B cell (primary cell): ENCODE measurements at regions not wholly inside any gene's neighbourhood (a gene's known extent, or its start where the extent isn't known, plus 50 kb on each side); places are given as distances from the start of the nearest gene placed in this dataset.

Experiments used
- ATAC-seq: fragments of 200-7000 bp; cut with Tn5 transposase; one replicate; pipeline ENCODE4 v1.10.0; 2021; ENCODE audit warnings: low read depth, mild to moderate bottlenecking, moderate number of reproducible peaks, moderate library complexity
- CTCF ChIA-PET: fragments of 350-600 bp; sonication (Branson Sonifier 250); formaldehyde crosslinking; loops from one replicate; lab custom pipeline; 2021; ENCODE audit warnings: antibody characterized with exemption, inconsistent platforms; lab: Charles Lee
- POLR2A ChIA-PET: fragments of 350-600 bp; sonication (Branson Sonifier 250); formaldehyde crosslinking; loops from one replicate; lab custom pipeline; 2021; ENCODE audit warnings: antibody characterized with exemption; lab: Charles Lee
- DNase-seq: peaks from one replicate; pipeline ENCODE4 v3.0.0; 2013
- H2AFZ ChIP-seq: 2 replicates; pipeline ENCODE4 v1.6.1; 2012; ENCODE audit warnings: mild to moderate bottlenecking, low read depth, low read length; ENCODE audit not compliant: insufficient read depth, poor library complexity, severe bottlenecking
- H3K27ac ChIP-seq, 2 donors: 1 replicate in 1 of 2; 2 replicates in 1 of 2; pipeline ENCODE4 v1.5.1; 2012 to 2013; ENCODE audit warnings: low read length in 2 of 2, mild to moderate bottlenecking in 2 of 2, moderate library complexity in 1 of 2
- H3K27me3 ChIP-seq, 4 experiments: fragments of 200-600 bp in 1 of 4; sonication (generic) in 1 of 4; replicated peaks in 1 of 4; 1 replicate in 2 of 4; 2 replicates in 2 of 4; pipeline versions ENCODE4 v1.6.1 to v1.7.0; 2013 to 2016; ENCODE audit warnings: low read length in 3 of 4, mild to moderate bottlenecking in 2 of 4, mixed read lengths in 1 of 4, moderate library complexity in 1 of 4; ENCODE audit not compliant: insufficient read depth in 4 of 4, control insufficient read depth in 3 of 4; ENCODE audit errors: control extremely low read depth in 1 of 4
- H3K36me3 ChIP-seq, 2 experiments: replicated peaks in 1 of 2; 1 replicate in 1 of 2; 2 replicates in 1 of 2; pipeline versions ENCODE4 v1.6.1 to v1.7.1; 2013; ENCODE audit warnings: low read length in 1 of 2; ENCODE audit not compliant: insufficient read depth in 2 of 2, control insufficient read depth in 1 of 2; ENCODE audit errors: control extremely low read depth in 1 of 2, extremely low read depth in 1 of 2
- H3K4me1 ChIP-seq, 2 donors: fragments of 200-600 bp in 1 of 2; sonication (generic) in 1 of 2; 1 replicate in 1 of 2; 2 replicates in 1 of 2; pipeline versions ENCODE4 v1.5.1 to v1.6.1; 2013 to 2017; ENCODE audit warnings: low read length in 2 of 2; ENCODE audit not compliant: control insufficient read depth in 2 of 2, insufficient read depth in 2 of 2
- H3K4me2 ChIP-seq: replicated peaks from 2 replicates; pipeline ENCODE3; 2012; ENCODE audit warnings: mild to moderate bottlenecking, low read depth, low read length; ENCODE audit not compliant: poor library complexity, severe bottlenecking
- H3K4me3 ChIP-seq, 5 experiments: fragments of 200-600 bp in 1 of 5; sonication (generic) in 1 of 5; 1 replicate in 3 of 5; 2 replicates in 2 of 5; pipeline versions ENCODE4 v1.5.1 to v1.7.0; 2011 to 2016; ENCODE audit warnings: low read length in 4 of 5, mild to moderate bottlenecking in 4 of 5, low read depth in 2 of 5, control low read depth in 1 of 5, moderate library complexity in 1 of 5; ENCODE audit not compliant: insufficient read depth in 1 of 5; ENCODE audit errors: control extremely low read depth in 1 of 5, extremely low read depth in 1 of 5
- H3K79me2 ChIP-seq: fragments of 200-600 bp; sonication (generic); one replicate; pipeline ENCODE4 v1.6.0; 2016; ENCODE audit warnings: low read length; ENCODE audit not compliant: control insufficient read depth, insufficient read depth
- H3K9ac ChIP-seq: fragments of 200-600 bp; sonication (generic); 2 replicates; pipeline ENCODE4 v1.6.1; 2017; ENCODE audit warnings: mild to moderate bottlenecking, low read length, moderate library complexity
- H3K9me3 ChIP-seq, 3 donors: one replicate each; pipeline versions ENCODE4 v1.6.1 to v1.7.1; 2013; ENCODE audit warnings: low read length in 2 of 3; ENCODE audit not compliant: control insufficient read depth in 2 of 3, insufficient read depth in 1 of 3; ENCODE audit errors: control extremely low read depth in 1 of 3
- H4K20me1 ChIP-seq: 2 replicates; pipeline ENCODE4 v1.6.0; 2012; ENCODE audit warnings: mild to moderate bottlenecking, low read length; ENCODE audit not compliant: insufficient read depth, control insufficient read depth, poor library complexity, severe bottlenecking
- H3K27ac Mint-ChIP-seq: one replicate; pipeline ENCODE4 v1.8.0; 2021; ENCODE audit warnings: mixed read lengths
- H3K27me3 Mint-ChIP-seq: one replicate; pipeline ENCODE4 v1.8.0; 2021; ENCODE audit warnings: mixed read lengths
- H3K4me1 Mint-ChIP-seq: one replicate; pipeline ENCODE4 v1.8.0; 2021; ENCODE audit warnings: mixed read lengths
- H3K4me3 Mint-ChIP-seq: one replicate; pipeline ENCODE4 v1.8.0; 2021; ENCODE audit warnings: mixed read lengths
- H3K9me3 Mint-ChIP-seq: one replicate; pipeline ENCODE4 v1.8.0; 2022; ENCODE audit warnings: mixed read lengths; ENCODE audit not compliant: insufficient read depth
- EZH2 ChIP-seq: IDR thresholded peaks from 2 replicates; pipeline ENCODE4 v1.6.1; 2012; ENCODE audit warnings: borderline replicate concordance, low read depth, mild to moderate bottlenecking, moderate library complexity, low read length; ENCODE audit not compliant: insufficient read depth, poor library complexity, severe bottlenecking
- WGBS: methylation state at CpG from one replicate; pipeline ENCODE4 v1.1.5; 2013; ENCODE audit warnings: missing lambda C conversion rate; ENCODE audit not compliant: insufficient coverage; 5-methylcytosine and 5-hydroxymethylcytosine counted together
- intact Hi-C: fragments of 100-400 bp; cut with micrococcal nuclease; formaldehyde crosslinking; loops from one replicate; pipeline ENCODE4 v1.10.0; 2022
- TF ChIP-seq, protein P1 (sequence below): fragments of 200-600 bp; IDR thresholded peaks from one replicate; pipeline ENCODE4 v1.8.0; 2022; ENCODE audit warnings: antibody characterized with exemption, mild to moderate bottlenecking

DNA sequence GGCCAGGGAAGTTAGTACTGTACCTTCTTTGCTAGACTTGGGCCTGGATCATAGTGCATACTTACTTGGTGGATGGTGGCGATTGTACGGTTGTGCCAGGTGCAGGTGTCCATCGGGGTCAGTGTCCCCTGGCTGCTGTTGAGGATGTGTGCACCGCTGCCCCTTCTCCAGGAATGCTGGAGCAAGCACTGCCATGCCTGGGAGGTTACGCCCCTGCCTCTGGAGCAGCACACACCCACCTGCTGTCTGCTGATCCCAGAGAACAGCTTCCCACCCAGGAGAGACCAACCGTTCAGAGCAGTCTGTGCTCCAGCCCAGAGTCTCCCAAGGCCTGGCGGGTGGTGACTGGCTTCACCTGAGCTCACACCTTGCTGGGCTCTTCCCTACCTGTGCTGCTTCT is 286.8 kb upstream of the HS6ST1 start:
- no peak for ATAC-seq
- H2AFZ ChIP-seq: no peak overlapping the region
- DNase-seq: no peak
- H3K4me2 ChIP-seq: no peak overlapping the region
- CTCF ChIA-PET: no interaction called here
- Mint-ChIP-seq H3K4me3 (no peak overlapping the region), H3K4me1 (no peaks in the 10 kb centered on the region), H3K27me3 (no peaks in the 10 kb centered on the region), H3K9me3 (no peaks in the 10 kb centered on the region), H3K27ac (no peak overlapping the region)
- no peak for TF ChIP-seq EZH2
- TF ChIP-seq, protein P1, sequence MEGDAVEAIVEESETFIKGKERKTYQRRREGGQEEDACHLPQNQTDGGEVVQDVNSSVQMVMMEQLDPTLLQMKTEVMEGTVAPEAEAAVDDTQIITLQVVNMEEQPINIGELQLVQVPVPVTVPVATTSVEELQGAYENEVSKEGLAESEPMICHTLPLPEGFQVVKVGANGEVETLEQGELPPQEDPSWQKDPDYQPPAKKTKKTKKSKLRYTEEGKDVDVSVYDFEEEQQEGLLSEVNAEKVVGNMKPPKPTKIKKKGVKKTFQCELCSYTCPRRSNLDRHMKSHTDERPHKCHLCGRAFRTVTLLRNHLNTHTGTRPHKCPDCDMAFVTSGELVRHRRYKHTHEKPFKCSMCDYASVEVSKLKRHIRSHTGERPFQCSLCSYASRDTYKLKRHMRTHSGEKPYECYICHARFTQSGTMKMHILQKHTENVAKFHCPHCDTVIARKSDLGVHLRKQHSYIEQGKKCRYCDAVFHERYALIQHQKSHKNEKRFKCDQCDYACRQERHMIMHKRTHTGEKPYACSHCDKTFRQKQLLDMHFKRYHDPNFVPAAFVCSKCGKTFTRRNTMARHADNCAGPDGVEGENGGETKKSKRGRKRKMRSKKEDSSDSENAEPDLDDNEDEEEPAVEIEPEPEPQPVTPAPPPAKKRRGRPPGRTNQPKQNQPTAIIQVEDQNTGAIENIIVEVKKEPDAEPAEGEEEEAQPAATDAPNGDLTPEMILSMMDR: no peak
- no peaks in the 10 kb centered on the region for H3K79me2 ChIP-seq
- no peak overlapping the region for H3K4me3 ChIP-seq
- no peak overlapping the region for H3K9ac ChIP-seq
- no peaks in the 10 kb centered on the region for H3K4me1 ChIP-seq
- H3K9me3 ChIP-seq: no peaks in the 10 kb centered on the region
- intact Hi-C loops: no loop called here
- POLR2A ChIA-PET: no interaction called here
- WGBS: 94% methylated on average over 7 of the region's 7 CpGs
- H4K20me1 ChIP-seq: no peaks in the 10 kb centered on the region
- no peak overlapping the region for H3K27ac ChIP-seq
- no peaks in the 10 kb centered on the region for H3K27me3 ChIP-seq
- H3K36me3 ChIP-seq: no peaks in the 10 kb centered on the region

DNA sequence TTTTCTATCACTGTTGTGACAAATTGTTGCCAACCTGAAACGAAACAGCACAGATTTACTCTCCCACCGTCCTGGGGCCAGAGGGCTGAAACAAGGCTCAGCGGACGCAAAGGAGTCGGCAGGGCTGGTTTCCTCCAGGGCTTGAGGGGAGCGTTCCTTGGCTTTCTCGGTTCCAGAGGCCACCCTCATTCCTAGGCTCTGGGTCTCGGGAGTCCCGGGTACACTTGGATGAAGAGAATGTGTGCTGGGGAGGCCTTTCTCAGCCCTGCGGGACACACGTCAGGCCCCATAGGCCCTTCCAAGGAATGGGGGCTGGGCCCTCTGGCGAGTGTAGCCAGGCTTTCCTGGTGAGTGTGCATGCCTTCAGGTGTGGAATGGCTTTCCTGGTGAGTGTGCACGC is 287.3 kb upstream of the HS6ST1 start:
- ATAC-seq: no peak
- DNase-seq: no peak
- intact Hi-C loops: no loop called here
- no peaks in the 10 kb centered on the region for H3K27me3 ChIP-seq
- H3K9me3 ChIP-seq: no peaks in the 10 kb centered on the region
- H3K79me2 ChIP-seq: no peaks in the 10 kb centered on the region
- POLR2A ChIA-PET: no interaction called here
- no peak overlapping the region for H3K4me3 ChIP-seq
- Mint-ChIP-seq H3K27me3 (no peaks in the 10 kb centered on the region), H3K9me3 (no peaks in the 10 kb centered on the region), H3K4me3 (no peak overlapping the region), H3K4me1 (no peaks in the 10 kb centered on the region), H3K27ac (no peak overlapping the region)
- H2AFZ ChIP-seq: no peak overlapping the region
- TF ChIP-seq EZH2: no peak
- TF ChIP-seq, protein P1: no peak
- 91% methylated on average over 13 of the region's 13 CpGs for WGBS
- no peaks in the 10 kb centered on the region for H3K4me1 ChIP-seq
- no peak overlapping the region for H3K4me2 ChIP-seq
- no peaks in the 10 kb centered on the region for H3K36me3 ChIP-seq
- H3K27ac ChIP-seq: no peak overlapping the region
- CTCF ChIA-PET: no interaction called here
- H4K20me1 ChIP-seq: no peaks in the 10 kb centered on the region
- H3K9ac ChIP-seq: no peak overlapping the region
